ENCODE measurements at regions not wholly inside any gene's neighbourhood (a gene's known extent, or its start where the extent isn't known, plus 50 kb on each side); places are given as distances from the start of the nearest gene placed in this dataset.
"Not testable (repeated sequence)": the region's sequence is repeated elsewhere in the genome, so short reads cannot be mapped to it uniquely, and the experiment has no call there.

DNA sequence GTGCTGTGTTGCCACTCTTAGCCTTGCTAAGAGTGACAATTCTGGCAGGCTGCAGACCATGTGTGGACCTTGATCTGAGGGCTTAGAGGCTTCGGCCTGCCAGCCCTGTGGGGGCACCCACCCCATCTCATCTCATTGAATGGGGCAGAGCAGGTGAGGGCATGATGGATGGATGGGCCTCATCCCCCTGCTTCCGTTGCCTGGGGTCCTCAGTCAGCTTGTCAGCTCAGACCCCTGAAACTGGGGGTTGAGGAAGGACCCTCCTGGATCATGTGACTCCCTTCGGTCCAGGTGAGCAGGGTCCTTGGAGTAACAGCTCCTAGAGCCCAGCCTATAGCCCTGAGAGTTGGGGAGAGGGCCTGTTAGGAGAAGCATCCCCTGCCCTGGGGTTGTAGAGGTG lies 3076.8 kb downstream of the RPIA start:
- TF ChIP-seq, protein P1, sequence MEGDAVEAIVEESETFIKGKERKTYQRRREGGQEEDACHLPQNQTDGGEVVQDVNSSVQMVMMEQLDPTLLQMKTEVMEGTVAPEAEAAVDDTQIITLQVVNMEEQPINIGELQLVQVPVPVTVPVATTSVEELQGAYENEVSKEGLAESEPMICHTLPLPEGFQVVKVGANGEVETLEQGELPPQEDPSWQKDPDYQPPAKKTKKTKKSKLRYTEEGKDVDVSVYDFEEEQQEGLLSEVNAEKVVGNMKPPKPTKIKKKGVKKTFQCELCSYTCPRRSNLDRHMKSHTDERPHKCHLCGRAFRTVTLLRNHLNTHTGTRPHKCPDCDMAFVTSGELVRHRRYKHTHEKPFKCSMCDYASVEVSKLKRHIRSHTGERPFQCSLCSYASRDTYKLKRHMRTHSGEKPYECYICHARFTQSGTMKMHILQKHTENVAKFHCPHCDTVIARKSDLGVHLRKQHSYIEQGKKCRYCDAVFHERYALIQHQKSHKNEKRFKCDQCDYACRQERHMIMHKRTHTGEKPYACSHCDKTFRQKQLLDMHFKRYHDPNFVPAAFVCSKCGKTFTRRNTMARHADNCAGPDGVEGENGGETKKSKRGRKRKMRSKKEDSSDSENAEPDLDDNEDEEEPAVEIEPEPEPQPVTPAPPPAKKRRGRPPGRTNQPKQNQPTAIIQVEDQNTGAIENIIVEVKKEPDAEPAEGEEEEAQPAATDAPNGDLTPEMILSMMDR (IDR thresholded peaks at IDR 0.05) = not testable (repeated sequence)
- TF ChIP-seq POLR2A (IDR thresholded peaks at IDR 0.05) = not testable (repeated sequence)
